Tibial artery (tissue), 4 donors: ENCODE measurements at regions not wholly inside any gene's neighbourhood (a gene's known extent, or its start where the extent isn't known, plus 50 kb on each side); places are given as distances from the start of the nearest gene placed in this dataset.
"Not testable (repeated sequence)": the region's sequence is repeated elsewhere in the genome, so short reads cannot be mapped to it uniquely, and the experiment has no call there.

ENCODE experiments used
- DNase-seq, 2 donors: peaks; one replicate each; pipeline ENCODE4 v3.0.0-alpha.2; 2019
- H3K27ac ChIP-seq, 2 donors: fragments of 200-600 bp; sonication (generic) in 1 of 2; 1 replicate in 1 of 2; 2 replicates in 1 of 2; pipeline ENCODE4 v1.5.1; 2018 to 2019; ENCODE audit warnings: mild to moderate bottlenecking in 1 of 2
- H3K27me3 ChIP-seq, 2 donors: fragments of 200-600 bp; sonication (generic) in 1 of 2; one replicate each; pipeline versions ENCODE4 v1.5.1 to v1.6.0; 2016 to 2019
- H3K36me3 ChIP-seq, 3 donors: fragments of 200-600 bp; sonication (generic) in 2 of 3; one replicate each; pipeline ENCODE4 v1.5.1; 2016 to 2019; ENCODE audit warnings: mild to moderate bottlenecking in 2 of 3
- H3K4me1 ChIP-seq, 4 donors: fragments of 200-600 bp; sonication (generic) in 2 of 4; 1 replicate in 3 of 4; 2 replicates in 1 of 4; pipeline ENCODE4 v1.5.1; 2016 to 2019
- H3K4me3 ChIP-seq, 2 donors: fragments of 200-600 bp; sonication (generic) in 1 of 2; 1 replicate in 1 of 2; 2 replicates in 1 of 2; pipeline ENCODE4 v1.5.1; 2018 to 2019; ENCODE audit warnings: mild to moderate bottlenecking in 2 of 2
- H3K9me3 ChIP-seq, 3 donors: fragments of 200-600 bp; sonication (generic) in 1 of 3; one replicate each; pipeline ENCODE4 v1.5.1; 2016 to 2019
- CTCF ChIP-seq, 2 experiments: fragments of 200-600 bp in 1 of 2; fragments of 450-650 bp in 1 of 2; IDR thresholded peaks; one replicate each; pipeline ENCODE4 v1.5.1; 2017 to 2019; ENCODE audit warnings: antibody characterized with exemption in 2 of 2, mild to moderate bottlenecking in 1 of 2, moderate library complexity in 1 of 2
- intact Hi-C: fragments of 100-400 bp; cut with DNase I; formaldehyde crosslinking; loops from one replicate; pipeline ENCODE4 v1.15.0; 2023; ENCODE audit warnings: low total_unique reads

GRCh38 chr9:92228628-92229027, 64.9 kb downstream of the IARS1 start:
- no peak for DNase-seq
- Histone ChIP-seq H3K27ac (no peak overlapping the region), H3K27me3 (no peaks in the 10 kb centered on the region), H3K9me3 (no peaks in the 10 kb centered on the region), H3K4me1 (no peaks in the 10 kb centered on the region), H3K4me3 (no peak overlapping the region), H3K36me3 (peaks cover 16 to 68% (median 36%) of the 10 kb centered on the region in 3 donors)
- intact Hi-C loops, result loop anchor here (10.0 kb wide), 1 partner anchor 84 kb away; no protein-coding TSS in a partner anchor
- TF ChIP-seq CTCF (IDR thresholded peaks at IDR 0.05), result no peak

DNA sequence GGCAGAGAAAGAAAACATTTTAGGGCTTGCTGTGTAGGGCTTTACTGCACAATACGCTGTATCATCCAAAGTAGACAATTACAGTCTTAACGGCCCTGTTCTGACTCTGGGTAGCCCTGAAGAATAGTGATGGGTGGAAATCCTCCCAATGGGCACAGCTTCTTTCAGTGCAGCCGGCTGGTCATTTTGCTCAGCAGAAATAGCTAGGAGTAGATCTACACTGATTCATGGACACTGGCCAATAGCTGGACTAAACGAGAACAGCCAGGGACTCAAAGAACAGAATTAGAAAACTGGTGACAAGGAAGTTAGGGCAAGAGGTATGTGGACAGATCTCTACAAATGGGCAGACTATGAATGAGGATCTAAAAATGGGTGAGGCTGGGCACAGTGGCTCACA, 69.3 kb downstream of the IARS1 start:
- H3K4me1 ChIP-seq, result no peaks in the 10 kb centered on the region
- no peaks in the 10 kb centered on the region for H3K9me3 ChIP-seq
- H3K27me3 ChIP-seq, result no peaks in the 10 kb centered on the region
- no peak overlapping the region for H3K4me3 ChIP-seq
- TF ChIP-seq CTCF (IDR thresholded peaks at IDR 0.05), result no peak
- H3K27ac ChIP-seq, result no peak overlapping the region
- DNase-seq, result no peak
- H3K36me3 ChIP-seq, result peaks cover 31 to 80% (median 63%) of the 10 kb centered on the region in 3 donors
- intact Hi-C loops, result loop anchor here (10.0 kb wide), 1 partner anchor 79 kb away; no protein-coding TSS in a partner anchor

- H3K36me3 ChIP-seq, result peaks cover 29 to 75% (median 59%) of the 10 kb centered on the region in 3 donors
- H3K27ac ChIP-seq, result no peak overlapping the region
- intact Hi-C loops, result loop anchor here (10.0 kb wide), 1 partner anchor 79 kb away; no protein-coding TSS in a partner anchor
- no peaks in the 10 kb centered on the region for H3K27me3 ChIP-seq
- H3K4me1 ChIP-seq, result no peaks in the 10 kb centered on the region
- DNase-seq, result no peak
- no peak for TF ChIP-seq CTCF (IDR thresholded peaks at IDR 0.05)
- H3K9me3 ChIP-seq, result no peaks in the 10 kb centered on the region
- H3K4me3 ChIP-seq, result no peak overlapping the region
Measured at GRCh38 chr9:92223758-92224157, 69.7 kb downstream of the IARS1 start.

- H3K27me3 ChIP-seq, result no peaks in the 10 kb centered on the region
- no peak for TF ChIP-seq CTCF (IDR thresholded peaks at IDR 0.05)
- intact Hi-C loops, result no loop called here
- no peak overlapping the region for H3K27ac ChIP-seq
- no peaks in the 10 kb centered on the region for H3K9me3 ChIP-seq
- peaks cover 0 to 3% (median 0%) of the 10 kb centered on the region in 4 donors for H3K4me1 ChIP-seq
- H3K4me3 ChIP-seq, result no peak overlapping the region
- DNase-seq, result no peak
- H3K36me3 ChIP-seq, result peaks cover 36 to 58% (median 38%) of the 10 kb centered on the region in 3 donors
Measured at GRCh38 chr9:92208693-92209524, 84.6 kb downstream of the IARS1 start.

GRCh38 chr9:92206488-92206887, 87.0 kb downstream of the IARS1 start:
- H3K27ac ChIP-seq, result no peak overlapping the region
- TF ChIP-seq CTCF (IDR thresholded peaks at IDR 0.05), result no peak

GRCh38 chr9:92203887-92204286, 88.7 kb upstream of the SPTLC1 start:
- H3K9me3 ChIP-seq, H3K4me3 ChIP-seq, H3K27me3 ChIP-seq, H3K27ac ChIP-seq, H3K4me1 ChIP-seq, intact Hi-C loops, DNase-seq: not testable (repeated sequence)
- peaks cover 2 to 12% (median 10%) of the 10 kb centered on the region in 3 donors for H3K36me3 ChIP-seq

More at GRCh38 chr9:92206488-92206887, 87.0 kb downstream of the IARS1 start:
- H3K4me1 ChIP-seq, result no peaks in the 10 kb centered on the region
- DNase-seq, result no peak
- H3K27me3 ChIP-seq, result no peaks in the 10 kb centered on the region
- intact Hi-C loops, result no loop called here
- no peak overlapping the region for H3K4me3 ChIP-seq
- H3K36me3 ChIP-seq, result peaks cover 28 to 38% (median 35%) of the 10 kb centered on the region in 3 donors
- H3K9me3 ChIP-seq, result no peaks in the 10 kb centered on the region

DNA sequence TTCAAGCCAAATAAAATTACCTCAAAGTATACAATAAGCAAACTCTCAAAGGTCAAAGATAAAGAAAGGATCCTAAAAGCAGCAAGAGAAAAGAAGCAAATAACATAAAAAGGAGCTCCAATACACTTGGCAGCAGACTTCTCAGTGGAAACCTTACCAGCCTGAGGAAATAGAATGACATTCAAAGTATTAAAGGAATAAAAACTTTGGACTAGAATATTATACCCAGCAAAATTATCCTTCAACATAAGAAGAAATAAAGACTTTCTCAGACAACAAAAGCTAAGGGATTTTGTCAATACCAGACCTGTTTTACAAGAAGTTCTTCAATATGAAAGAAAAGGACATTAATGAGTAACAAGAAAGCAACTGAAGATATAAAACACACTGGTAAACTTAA, 83.0 kb upstream of the SPTLC1 start:
- H3K36me3 ChIP-seq, H3K4me3 ChIP-seq, H3K27ac ChIP-seq, H3K27me3 ChIP-seq, H3K9me3 ChIP-seq, DNase-seq, H3K4me1 ChIP-seq, intact Hi-C loops: not testable (repeated sequence)
